CD4-positive, alpha-beta T cell (primary cell): ENCODE measurements at regions not wholly inside any gene's neighbourhood (a gene's known extent, or its start where the extent isn't known, plus 50 kb on each side); places are given as distances from the start of the nearest gene placed in this dataset.

ENCODE experiments used
- ATAC-seq: fragments of 200-7000 bp; cut with Tn5 transposase; one replicate; pipeline ENCODE4 v1.10.0; 2022; ENCODE audit warnings: mild to moderate bottlenecking; ENCODE audit not compliant: poor library complexity
- CTCF ChIA-PET: fragments of 350-600 bp; sonication (Branson Sonifier 250); formaldehyde crosslinking; loops from one replicate; lab custom pipeline; 2021; ENCODE audit warnings: antibody characterized with exemption, inconsistent platforms; lab: Charles Lee
- POLR2A ChIA-PET: fragments of 350-600 bp; sonication (Branson Sonifier 250); formaldehyde crosslinking; loops from one replicate; lab custom pipeline; 2021; ENCODE audit warnings: antibody characterized with exemption, inconsistent platforms; lab: Charles Lee
- DNase-seq, 14 experiments: peaks; one replicate each; pipeline ENCODE4 v3.0.0-alpha.2; 2013 to 2020; ENCODE audit warnings: mixed read lengths in 2 of 14
- H3K27ac ChIP-seq, 2 donors: one replicate each; pipeline versions ENCODE4 v1.5.1 to v1.7.0; 2013; ENCODE audit warnings: low read length in 2 of 2, low read depth in 1 of 2, mild to moderate bottlenecking in 1 of 2
- H3K27me3 ChIP-seq, 2 experiments: 1 replicate in 1 of 2; 2 replicates in 1 of 2; pipeline versions ENCODE4 v1.6.1 to v1.7.0; 2013; ENCODE audit warnings: low read length in 2 of 2, control low read depth in 1 of 2, mild to moderate bottlenecking in 1 of 2, moderate library complexity in 1 of 2; ENCODE audit not compliant: insufficient read depth in 2 of 2, control insufficient read depth in 1 of 2
- H3K36me3 ChIP-seq: one replicate; pipeline ENCODE4 v1.6.1; 2013; ENCODE audit warnings: low read length, control low read depth; ENCODE audit not compliant: insufficient read depth
- H3K4me1 ChIP-seq: one replicate; pipeline ENCODE4 v1.6.1; 2013; ENCODE audit warnings: low read length, control low read depth; ENCODE audit not compliant: insufficient read depth
- H3K4me3 ChIP-seq: one replicate; pipeline ENCODE4 v1.5.1; 2013; ENCODE audit warnings: mild to moderate bottlenecking, low read length, moderate library complexity
- H3K9me3 ChIP-seq, 2 experiments: 1 replicate in 1 of 2; 2 replicates in 1 of 2; pipeline versions ENCODE4 v1.6.1 to v1.7.0; 2013; ENCODE audit warnings: low read length in 2 of 2, mild to moderate bottlenecking in 2 of 2, control low read depth in 1 of 2, moderate library complexity in 1 of 2; ENCODE audit not compliant: control insufficient read depth in 1 of 2, insufficient read depth in 1 of 2
- H3K27ac Mint-ChIP-seq: one replicate; pipeline ENCODE4 v1.8.0; 2020; ENCODE audit warnings: mixed read lengths
- H3K27me3 Mint-ChIP-seq: one replicate; pipeline ENCODE4 v1.8.0; 2021; ENCODE audit warnings: mixed read lengths
- H3K36me3 Mint-ChIP-seq: one replicate; pipeline ENCODE4 v1.8.0; 2021; ENCODE audit warnings: low read depth, mixed read lengths
- H3K4me1 Mint-ChIP-seq: one replicate; pipeline ENCODE4 v1.8.0; 2021; ENCODE audit warnings: low read depth, mixed read lengths
- H3K4me3 Mint-ChIP-seq: one replicate; pipeline ENCODE4 v1.8.0; 2020; ENCODE audit warnings: mild to moderate bottlenecking, mixed read lengths
- H3K9me3 Mint-ChIP-seq: one replicate; pipeline ENCODE4 v1.8.0; 2020; ENCODE audit warnings: mixed read lengths
- CTCF ChIP-seq: fragments of 200-600 bp; IDR thresholded peaks from one replicate; pipeline ENCODE4 v1.8.0; 2022; ENCODE audit warnings: antibody characterized with exemption, mild to moderate bottlenecking
- intact Hi-C, 2 experiments: fragments of 100-400 bp; cut with DNase I in 1 of 2; cut with micrococcal nuclease in 1 of 2; formaldehyde crosslinking; loops; one replicate each; pipeline versions ENCODE4 v1.15.1 to v1.9.0; 2023 to 2025; cut with DNase I, micrococcal nuclease

DNA sequence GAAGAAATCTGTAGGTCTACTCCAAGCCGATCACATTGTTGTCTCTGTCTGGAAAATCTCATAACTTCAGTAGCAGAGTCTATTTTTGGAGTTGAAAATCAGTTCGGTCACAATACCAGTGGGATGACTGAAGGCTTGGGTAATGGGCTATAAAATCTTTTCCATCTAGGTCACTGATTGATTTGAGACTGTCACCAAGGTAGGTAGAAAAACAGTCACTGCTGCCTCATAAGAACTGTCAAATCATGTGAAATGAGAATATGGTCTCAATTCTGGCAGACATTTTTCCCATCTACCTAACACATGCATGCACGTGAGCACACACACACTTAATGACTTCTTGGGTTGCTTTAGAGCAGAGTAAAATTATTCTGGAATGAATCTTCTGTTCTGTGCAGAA lies 1162.8 kb upstream of the CITED2 start:
- Mint-ChIP-seq H3K27ac (no peak overlapping the region), H3K27me3 (no peaks in the 10 kb centered on the region), H3K9me3 (peaks cover 4% of the 10 kb centered on the region), H3K4me3 (no peak overlapping the region), H3K36me3 (no peaks in the 10 kb centered on the region), H3K4me1 (no peaks in the 10 kb centered on the region)
- no peak overlapping the region for H3K27ac ChIP-seq
- DNase-seq (no peak), ATAC-seq (no peak)
- intact Hi-C loops = no loop called here
- ChIA-PET CTCF (no interaction called here), POLR2A (no interaction called here)
- H3K27me3 ChIP-seq = no peaks in the 10 kb centered on the region
- no peaks in the 10 kb centered on the region for H3K36me3 ChIP-seq
- no peaks in the 10 kb centered on the region for H3K9me3 ChIP-seq
- H3K4me3 ChIP-seq = no peak overlapping the region
- H3K4me1 ChIP-seq = no peaks in the 10 kb centered on the region
- no peak for TF ChIP-seq CTCF

DNA sequence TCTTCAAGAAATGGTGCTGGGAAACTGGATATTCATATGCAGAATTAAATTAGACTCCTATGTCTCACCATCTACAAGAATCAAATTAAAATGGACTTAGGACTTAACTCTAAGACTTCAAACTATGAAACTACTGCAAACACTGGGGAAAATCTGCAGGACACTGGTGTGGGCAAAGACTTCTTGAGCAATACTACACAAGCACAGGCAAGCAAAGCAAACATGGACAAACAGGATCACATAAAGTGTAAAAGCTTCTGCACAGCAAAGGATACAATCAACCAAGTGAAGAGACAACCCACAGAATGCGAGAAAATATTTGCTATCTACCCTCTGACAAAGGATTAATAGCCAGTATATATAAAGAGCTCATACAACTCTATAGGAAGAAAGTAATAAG lies 1161.1 kb upstream of the CITED2 start:
- Histone ChIP-seq H3K36me3 (no peaks in the 10 kb centered on the region), H3K9me3 (no peaks in the 10 kb centered on the region), H3K4me1 (no peaks in the 10 kb centered on the region), H3K27ac (no peak overlapping the region), H3K4me3 (no peak overlapping the region), H3K27me3 (no peaks in the 10 kb centered on the region)
- DNase-seq (no peak), ATAC-seq (no peak)
- Mint-ChIP-seq H3K27ac (no peak overlapping the region), H3K4me1 (no peaks in the 10 kb centered on the region), H3K4me3 (no peak overlapping the region), H3K9me3 (peaks cover 4% of the 10 kb centered on the region), H3K27me3 (no peaks in the 10 kb centered on the region), H3K36me3 (no peaks in the 10 kb centered on the region)
- intact Hi-C loops = no loop called here
- no peak for TF ChIP-seq CTCF
- CTCF ChIA-PET = no interaction called here
- POLR2A ChIA-PET = no interaction called here

- H3K36me3 ChIP-seq = no peaks in the 10 kb centered on the region
- no peak overlapping the region for H3K27ac ChIP-seq
- no peak for TF ChIP-seq CTCF
- no peak overlapping the region for H3K4me3 Mint-ChIP-seq
- no peak overlapping the region for H3K27ac Mint-ChIP-seq
- no peak for DNase-seq
- ChIA-PET CTCF (no interaction called here), POLR2A (no interaction called here)
- peaks cover 9% of the 10 kb centered on the region for H3K27me3 Mint-ChIP-seq
- no peaks in the 10 kb centered on the region for H3K9me3 ChIP-seq
- no peak overlapping the region for H3K4me3 ChIP-seq
- intact Hi-C loops = no loop called here
- H3K9me3 Mint-ChIP-seq = peaks cover 4% of the 10 kb centered on the region
- H3K4me1 ChIP-seq = no peaks in the 10 kb centered on the region
- no peaks in the 10 kb centered on the region for H3K4me1 Mint-ChIP-seq
- ATAC-seq = no peak
- H3K27me3 ChIP-seq = no peaks in the 10 kb centered on the region
- H3K36me3 Mint-ChIP-seq = no peaks in the 10 kb centered on the region
Measured at GRCh38 chr6:140533526-140533925, 1159.1 kb upstream of the CITED2 start.
